Activated CD4-positive, alpha-beta memory T cell treated with anti-CD3 and anti-CD28 coated beads for 36 hours (primary cell): ENCODE measurements at regions not wholly inside any gene's neighbourhood (a gene's known extent, or its start where the extent isn't known, plus 50 kb on each side); places are given as distances from the start of the nearest gene placed in this dataset.

Experiments
- CTCF ChIA-PET: fragments of 350-600 bp; sonication (Branson Sonifier 250); formaldehyde crosslinking; loops from one replicate; lab custom pipeline; 2021; ENCODE audit warnings: antibody characterized with exemption, inconsistent platforms; lab: Charles Lee
- POLR2A ChIA-PET: fragments of 350-600 bp; sonication (Branson Sonifier 250); formaldehyde crosslinking; loops from one replicate; lab custom pipeline; 2021; ENCODE audit warnings: antibody characterized with exemption; lab: Charles Lee
- DNase-seq: peaks from one replicate; pipeline ENCODE4 v3.0.0-alpha.2; 2020
- H3K27ac Mint-ChIP-seq: one replicate; pipeline ENCODE4 v1.8.0; 2021; ENCODE audit warnings: mixed read lengths
- H3K27me3 Mint-ChIP-seq: one replicate; pipeline ENCODE4 v1.8.0; 2021; ENCODE audit warnings: mixed read lengths
- H3K36me3 Mint-ChIP-seq: one replicate; pipeline ENCODE4 v1.8.0; 2021; ENCODE audit warnings: mixed read lengths
- H3K4me1 Mint-ChIP-seq: one replicate; pipeline ENCODE4 v1.8.0; 2021; ENCODE audit warnings: low read depth, mixed read lengths
- H3K4me3 Mint-ChIP-seq: one replicate; pipeline ENCODE4 v1.8.0; 2021; ENCODE audit warnings: mild to moderate bottlenecking, mixed read lengths
- H3K9me3 Mint-ChIP-seq: one replicate; pipeline ENCODE4 v1.8.0; 2021; ENCODE audit warnings: mixed read lengths
- intact Hi-C: fragments of 100-400 bp; cut with micrococcal nuclease; formaldehyde crosslinking; loops from one replicate; pipeline ENCODE4 v1.15.1; 2023

DNA sequence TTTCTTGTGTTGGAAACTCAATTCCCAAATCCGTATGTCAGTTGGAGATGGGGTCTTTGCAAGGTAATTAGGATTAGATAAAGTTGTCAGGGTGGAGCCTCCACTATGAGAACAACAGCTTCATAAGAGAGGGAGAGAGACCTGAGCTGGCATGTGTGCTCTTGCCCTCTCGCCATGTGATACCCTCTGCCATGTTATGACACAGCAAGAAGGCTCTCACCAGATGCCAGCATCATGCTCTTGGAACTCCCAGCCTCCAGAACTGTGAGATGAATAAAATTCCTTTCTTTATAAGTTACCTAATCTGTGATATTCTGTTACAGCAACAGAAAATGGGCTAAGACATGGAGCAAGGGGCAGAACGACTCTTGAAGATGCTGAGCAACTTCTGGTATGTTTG lies 201.9 kb upstream of the BOD1L1 start:
- POLR2A ChIA-PET, result no interaction called here

DNA sequence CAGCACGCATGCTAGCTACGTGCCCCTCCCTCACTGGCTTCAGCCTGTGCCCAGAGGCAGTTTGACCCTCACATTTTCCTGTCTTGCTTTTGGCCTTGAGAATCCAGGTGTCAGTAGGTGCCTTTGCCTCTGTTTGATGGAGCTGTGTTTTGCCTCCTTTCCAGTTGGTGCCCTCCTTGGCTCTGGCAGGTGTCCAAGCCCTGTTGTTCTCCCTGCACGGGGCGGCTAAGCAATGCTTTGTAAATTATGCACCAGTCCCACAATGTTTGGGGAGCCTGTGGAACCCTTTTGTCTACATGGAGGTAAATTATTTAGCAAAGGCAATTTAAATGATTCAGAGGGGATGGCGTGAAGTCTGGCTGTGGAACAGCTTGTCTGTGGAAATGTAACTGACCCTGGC lies 202.9 kb upstream of the BOD1L1 start:
- Mint-ChIP-seq H3K4me1 (no peaks in the 10 kb centered on the region), H3K36me3 (no peaks in the 10 kb centered on the region), H3K27ac (no peak overlapping the region), H3K27me3 (peaks cover 2% of the 10 kb centered on the region), H3K4me3 (no peak overlapping the region), H3K9me3 (peaks cover 4% of the 10 kb centered on the region)
- intact Hi-C loops, result no loop called here
- no peak for DNase-seq
- ChIA-PET POLR2A (no interaction called here), CTCF (no interaction called here)

More for the DNA sequence above, 201.9 kb upstream of the BOD1L1 start:
- intact Hi-C loops, result no loop called here
- CTCF ChIA-PET, result no interaction called here
- no peak overlapping the region for H3K27ac Mint-ChIP-seq
- H3K9me3 Mint-ChIP-seq, result peaks cover 8% of the 10 kb centered on the region
- H3K4me1 Mint-ChIP-seq, result no peaks in the 10 kb centered on the region
- no peak for DNase-seq
- no peaks in the 10 kb centered on the region for H3K27me3 Mint-ChIP-seq
- H3K36me3 Mint-ChIP-seq, result no peaks in the 10 kb centered on the region
- no peak overlapping the region for H3K4me3 Mint-ChIP-seq

DNA sequence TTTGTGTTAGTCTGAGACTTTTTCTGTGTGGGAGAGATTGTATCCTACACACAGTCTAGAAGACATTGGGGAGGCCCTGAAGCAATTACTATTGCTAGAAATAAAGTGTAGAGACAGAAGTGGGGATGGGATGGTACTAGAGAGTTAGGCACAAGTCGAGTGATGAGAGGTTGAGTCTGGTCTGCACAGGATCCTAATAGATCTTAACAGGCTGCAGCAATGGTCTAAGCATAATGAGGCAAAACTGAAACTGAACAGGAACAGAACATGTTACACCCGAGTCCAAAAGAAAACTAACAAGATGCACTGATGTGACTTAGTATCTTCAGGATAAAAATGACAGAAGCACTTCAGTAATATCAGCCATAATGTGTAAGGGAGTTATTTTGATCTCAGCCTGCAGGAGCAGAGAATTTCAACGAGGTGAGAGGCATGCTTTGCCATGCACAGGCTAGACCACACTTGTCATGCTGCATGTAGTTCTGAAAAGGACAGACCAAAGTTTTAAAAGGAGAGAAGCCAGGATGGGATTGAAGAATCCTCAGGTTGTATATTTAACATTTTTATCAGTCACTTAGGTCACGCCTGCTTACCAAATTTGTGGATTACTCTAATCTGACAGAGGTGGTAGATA lies 205.8 kb upstream of the BOD1L1 start:
- intact Hi-C loops, result no loop called here
- DNase-seq, result no peak
- ChIA-PET CTCF (no interaction called here), POLR2A (no interaction called here)
- Mint-ChIP-seq H3K27me3 (peaks cover 2% of the 10 kb centered on the region), H3K27ac (no peak overlapping the region), H3K4me1 (no peaks in the 10 kb centered on the region), H3K9me3 (no peaks in the 10 kb centered on the region), H3K36me3 (no peaks in the 10 kb centered on the region), H3K4me3 (no peak overlapping the region)

DNA sequence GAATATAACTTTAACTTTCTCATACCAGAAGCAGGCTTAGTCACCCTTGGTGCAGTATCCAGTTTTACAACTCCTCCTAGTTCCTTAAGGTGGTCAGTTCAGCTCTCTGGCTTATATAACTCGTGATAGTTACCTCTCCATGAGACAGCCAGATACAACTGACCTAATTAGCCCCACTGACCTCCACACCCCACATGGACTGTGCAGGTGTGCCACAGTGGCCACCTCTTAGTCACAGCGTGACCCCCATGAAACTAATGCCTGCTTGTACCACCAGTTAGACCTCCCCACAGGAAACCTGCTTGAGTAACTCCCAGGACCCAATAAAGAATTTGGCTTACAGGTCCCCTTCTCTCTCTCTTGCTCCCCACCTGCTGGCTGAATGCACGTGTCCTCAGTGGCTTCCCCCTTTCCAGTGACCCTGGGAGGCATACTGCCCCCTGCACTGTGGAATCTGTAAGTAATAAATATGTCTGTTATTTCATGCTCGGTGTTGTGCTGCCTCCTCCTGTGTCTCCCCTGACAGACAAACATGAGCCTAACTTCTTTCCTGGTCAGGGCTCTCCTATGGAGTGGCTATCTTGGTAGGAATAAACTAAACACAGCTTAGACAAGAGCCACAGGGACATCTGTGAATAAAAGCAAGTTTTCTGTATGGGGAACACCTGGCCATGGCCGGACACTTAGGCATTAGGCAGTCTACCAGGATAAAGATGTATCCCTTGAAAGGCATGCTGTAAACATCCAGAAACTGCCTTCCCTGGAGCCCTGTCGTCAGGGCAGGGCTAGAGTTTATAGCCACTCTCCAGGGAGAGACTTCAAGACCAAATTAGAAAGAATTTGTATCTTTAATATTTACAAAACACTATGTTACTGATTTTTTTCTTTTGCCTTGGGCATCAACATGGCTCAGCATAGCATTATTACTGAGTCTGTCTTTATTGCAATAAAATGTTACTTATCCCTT lies 209.7 kb upstream of the BOD1L1 start:
- intact Hi-C loops, result no loop called here
- no peak for DNase-seq
- Mint-ChIP-seq H3K36me3 (no peaks in the 10 kb centered on the region), H3K27ac (no peak overlapping the region), H3K9me3 (no peaks in the 10 kb centered on the region), H3K27me3 (peaks cover 2% of the 10 kb centered on the region), H3K4me3 (no peak overlapping the region), H3K4me1 (no peaks in the 10 kb centered on the region)
- CTCF ChIA-PET, result no interaction called here
- POLR2A ChIA-PET, result no interaction called here

DNA sequence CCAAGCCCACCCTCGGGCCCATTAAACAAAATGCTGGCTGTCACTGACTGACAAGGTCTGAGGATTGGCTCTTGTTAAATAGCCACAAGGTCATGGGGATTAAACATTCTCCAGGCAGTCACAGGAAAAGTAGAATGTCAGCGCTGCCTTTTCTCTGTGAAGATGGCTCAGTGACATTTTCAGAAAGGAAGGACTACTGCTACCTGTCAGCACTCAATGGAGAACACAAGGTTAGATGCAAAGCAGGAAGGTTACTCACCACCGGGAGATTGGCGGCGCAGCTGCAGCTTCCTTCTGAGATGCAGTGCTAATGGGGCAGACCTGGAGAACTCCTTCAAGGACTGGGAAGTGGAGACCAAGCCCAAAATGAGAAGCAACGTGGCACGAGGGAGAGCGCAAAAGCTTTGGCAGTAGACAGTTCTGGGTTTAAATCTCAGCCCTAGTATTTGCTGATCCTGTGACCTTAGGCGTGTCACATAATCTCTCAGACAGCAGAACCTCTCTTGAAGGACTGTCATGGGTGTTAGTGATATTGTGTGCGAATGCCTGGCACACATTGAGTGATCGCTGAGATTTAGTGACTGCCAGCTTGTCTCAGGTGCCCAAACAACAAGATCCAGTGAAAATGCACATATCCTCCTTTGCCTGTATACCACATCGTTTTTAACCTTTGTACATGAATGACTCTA lies 213.1 kb upstream of the BOD1L1 start:
- Mint-ChIP-seq H3K4me1 (no peaks in the 10 kb centered on the region), H3K9me3 (no peaks in the 10 kb centered on the region), H3K36me3 (no peaks in the 10 kb centered on the region), H3K27ac (no peak overlapping the region), H3K27me3 (no peaks in the 10 kb centered on the region), H3K4me3 (no peak overlapping the region)
- ChIA-PET POLR2A (no interaction called here), CTCF (no interaction called here)
- intact Hi-C loops, result no loop called here
- DNase-seq, result no peak

DNA sequence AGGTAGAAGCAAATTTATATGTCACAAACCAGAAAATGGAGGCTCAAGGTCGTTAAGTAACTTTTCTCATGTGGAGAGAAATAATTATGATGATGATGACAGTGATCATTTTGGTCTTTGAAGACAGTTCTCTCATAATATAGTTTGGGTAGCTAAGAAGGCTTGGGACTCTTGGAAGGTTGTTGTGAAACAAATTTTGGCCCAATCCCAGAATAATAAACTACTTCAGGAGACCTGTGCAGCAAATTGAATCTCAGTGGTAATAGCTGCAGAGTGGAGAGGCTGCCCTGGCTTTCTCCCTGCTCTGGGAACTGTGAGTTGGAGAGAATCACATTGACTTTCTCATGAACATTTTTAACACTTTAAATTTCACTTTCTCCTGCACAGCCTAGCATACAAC lies 217.2 kb upstream of the BOD1L1 start:
- ChIA-PET POLR2A (no interaction called here), CTCF (interaction anchor here (1.2 kb wide), 1 partner anchor 15 kb away, joined by 3 read pairs; no protein-coding TSS in a partner anchor)
- H3K4me1 Mint-ChIP-seq, result no peaks in the 10 kb centered on the region
- no peak overlapping the region for H3K4me3 Mint-ChIP-seq
- DNase-seq, result no peak
- H3K9me3 Mint-ChIP-seq, result no peaks in the 10 kb centered on the region
- no peaks in the 10 kb centered on the region for H3K27me3 Mint-ChIP-seq
- no peaks in the 10 kb centered on the region for H3K36me3 Mint-ChIP-seq
- no peak overlapping the region for H3K27ac Mint-ChIP-seq
- intact Hi-C loops, result no loop called here

GRCh38 chr4:13849778-13850177 lies 222.3 kb upstream of the BOD1L1 start:
- intact Hi-C loops, result no loop called here
- Mint-ChIP-seq H3K4me1 (no peaks in the 10 kb centered on the region), H3K4me3 (no peak overlapping the region), H3K36me3 (no peaks in the 10 kb centered on the region), H3K9me3 (no peaks in the 10 kb centered on the region), H3K27ac (no peak overlapping the region), H3K27me3 (no peaks in the 10 kb centered on the region)
- ChIA-PET CTCF (no interaction called here), POLR2A (no interaction called here)
- DNase-seq, result no peak

- intact Hi-C loops, result no loop called here
- no peaks in the 10 kb centered on the region for H3K4me1 Mint-ChIP-seq
These were observed 223.8 kb upstream of the BOD1L1 start for GRCh38 chr4:13851085-13851940.

GRCh38 chr4:13852411-13852810 lies 224.9 kb upstream of the BOD1L1 start:
- POLR2A ChIA-PET, result no interaction called here
- H3K4me3 Mint-ChIP-seq, result no peak overlapping the region
- intact Hi-C loops, result no loop called here
- no peaks in the 10 kb centered on the region for H3K4me1 Mint-ChIP-seq
- no peak for DNase-seq
- no peaks in the 10 kb centered on the region for H3K9me3 Mint-ChIP-seq
- no peaks in the 10 kb centered on the region for H3K27me3 Mint-ChIP-seq
- CTCF ChIA-PET, result no interaction called here
- no peak overlapping the region for H3K27ac Mint-ChIP-seq
- H3K36me3 Mint-ChIP-seq, result no peaks in the 10 kb centered on the region

More at GRCh38 chr4:13851085-13851940, 223.8 kb upstream of the BOD1L1 start:
- ChIA-PET POLR2A (no interaction called here), CTCF (no interaction called here)
- no peak overlapping the region for H3K27ac Mint-ChIP-seq
- H3K36me3 Mint-ChIP-seq, result no peaks in the 10 kb centered on the region
- DNase-seq, result no peak
- no peak overlapping the region for H3K4me3 Mint-ChIP-seq
- no peaks in the 10 kb centered on the region for H3K9me3 Mint-ChIP-seq
- no peaks in the 10 kb centered on the region for H3K27me3 Mint-ChIP-seq

DNA sequence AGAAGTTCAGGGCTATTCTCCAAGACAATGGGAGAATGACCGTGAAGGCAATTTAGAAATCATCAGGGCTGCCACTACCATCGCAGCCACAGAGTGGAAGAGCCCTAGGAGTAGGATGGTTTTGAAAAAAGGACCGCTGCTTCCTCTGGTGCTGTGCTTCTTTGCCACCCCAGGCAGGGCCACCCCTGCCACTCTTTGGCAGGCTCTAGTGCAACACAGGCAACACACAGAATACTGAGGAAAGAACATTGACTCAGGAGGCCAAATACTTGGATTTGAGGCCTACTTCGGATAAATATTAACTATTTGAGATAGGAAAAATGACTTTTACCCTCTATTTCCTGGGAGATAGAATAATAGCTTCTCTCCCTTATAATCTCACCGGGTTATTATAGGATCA lies 228.9 kb upstream of the BOD1L1 start:
- Mint-ChIP-seq H3K36me3 (no peaks in the 10 kb centered on the region), H3K4me3 (no peak overlapping the region), H3K27me3 (no peaks in the 10 kb centered on the region), H3K27ac (no peak overlapping the region), H3K4me1 (no peaks in the 10 kb centered on the region), H3K9me3 (peaks cover 1% of the 10 kb centered on the region)
- ChIA-PET CTCF (no interaction called here), POLR2A (no interaction called here)
- intact Hi-C loops, result no loop called here
- no peak for DNase-seq

DNA sequence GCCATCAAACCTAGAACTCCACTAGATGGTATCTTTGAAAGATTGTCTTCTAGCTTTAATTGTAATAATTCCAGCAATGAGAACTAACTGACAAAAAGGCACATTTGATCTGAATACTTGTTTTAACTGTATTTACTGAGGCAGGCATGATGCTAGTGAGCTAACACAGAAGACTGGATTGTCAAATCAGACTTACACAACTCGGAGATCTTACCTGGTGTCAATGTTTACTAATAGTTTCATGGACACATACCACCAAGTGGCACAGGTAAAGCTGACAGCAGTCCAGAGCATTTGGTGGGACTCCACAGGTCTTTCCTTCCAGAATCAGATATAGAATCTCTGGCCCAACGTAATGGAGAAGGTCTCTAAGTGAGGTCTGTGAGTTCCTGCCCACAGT lies 229.9 kb upstream of the BOD1L1 start:
- H3K36me3 Mint-ChIP-seq, result no peaks in the 10 kb centered on the region
- CTCF ChIA-PET, result interaction anchor here (1.2 kb wide), 1 partner anchor 18 kb away, joined by 3 read pairs; no protein-coding TSS in a partner anchor

More for the DNA sequence above, 229.9 kb upstream of the BOD1L1 start:
- Mint-ChIP-seq H3K4me1 (no peaks in the 10 kb centered on the region), H3K9me3 (peaks cover 6% of the 10 kb centered on the region), H3K4me3 (no peak overlapping the region), H3K27me3 (no peaks in the 10 kb centered on the region), H3K27ac (no peak overlapping the region)
- POLR2A ChIA-PET, result no interaction called here
- intact Hi-C loops, result no loop called here
- no peak for DNase-seq
